Glutamatergic neuron (in vitro differentiated cells): ENCODE measurements at regions not wholly inside any gene's neighbourhood (a gene's known extent, or its start where the extent isn't known, plus 50 kb on each side); places are given as distances from the start of the nearest gene placed in this dataset.
A peak's percentile ranks its signal among the peaks of the same experiment; 100 is the strongest.
"Not testable (repeated sequence)": the region's sequence is repeated elsewhere in the genome, so short reads cannot be mapped to it uniquely, and the experiment has no call there.

Experiments
- DNase-seq: peaks from one replicate; pipeline ENCODE4 v3.0.0; 2022
- H3K27ac Mint-ChIP-seq: one replicate; pipeline ENCODE4 v1.8.0; 2020; ENCODE audit warnings: mild to moderate bottlenecking, mixed read lengths, inconsistent platforms; ENCODE audit not compliant: unreplicated experiment
- H3K27me3 Mint-ChIP-seq: one replicate; pipeline ENCODE4 v1.8.0; 2020; ENCODE audit warnings: mild to moderate bottlenecking, moderate library complexity, mixed read lengths, inconsistent platforms; ENCODE audit not compliant: unreplicated experiment
- H3K36me3 Mint-ChIP-seq: one replicate; pipeline ENCODE4 v1.8.0; 2020; ENCODE audit warnings: mild to moderate bottlenecking, mixed read lengths, inconsistent platforms; ENCODE audit not compliant: unreplicated experiment
- H3K4me1 Mint-ChIP-seq: one replicate; pipeline ENCODE4 v1.8.0; 2020; ENCODE audit warnings: mild to moderate bottlenecking, low read depth, mixed read lengths, inconsistent platforms; ENCODE audit not compliant: unreplicated experiment
- H3K4me3 Mint-ChIP-seq: one replicate; pipeline ENCODE4 v1.8.0; 2020; ENCODE audit warnings: mild to moderate bottlenecking, mixed read lengths, inconsistent platforms; ENCODE audit not compliant: unreplicated experiment
- H3K9me3 Mint-ChIP-seq: one replicate; pipeline ENCODE4 v1.8.0; 2020; ENCODE audit warnings: mild to moderate bottlenecking, moderate library complexity, mixed read lengths, inconsistent platforms; ENCODE audit not compliant: unreplicated experiment
- CTCF ChIP-seq: fragments of 200-600 bp; sonication (generic); IDR thresholded peaks from one replicate; pipeline ENCODE4 v1.5.0; 2021; ENCODE audit not compliant: partially characterized antibody, unreplicated experiment

GRCh38 chr13:62721893-62722292 lies 1306.2 kb upstream of the PCDH20 start:
- TF ChIP-seq CTCF, result no peak

GRCh38 chr13:62711948-62712347 lies 1296.3 kb upstream of the PCDH20 start:
- Mint-ChIP-seq H3K27ac (peak overlapping the region; percentile 46), H3K4me1 (peaks cover 29% of the 10 kb centered on the region)
- not testable (repeated sequence) for H3K36me3 Mint-ChIP-seq, DNase-seq, H3K9me3 Mint-ChIP-seq, H3K27me3 Mint-ChIP-seq, H3K4me3 Mint-ChIP-seq

More at GRCh38 chr13:62721893-62722292, 1306.2 kb upstream of the PCDH20 start:
- no peak overlapping the region for H3K27ac Mint-ChIP-seq
- DNase-seq, result no peak
- peaks cover 15% of the 10 kb centered on the region for H3K4me1 Mint-ChIP-seq
- peaks cover 5% of the 10 kb centered on the region for H3K9me3 Mint-ChIP-seq
- no peak overlapping the region for H3K4me3 Mint-ChIP-seq
- H3K36me3 Mint-ChIP-seq, result no peaks in the 10 kb centered on the region
- H3K27me3 Mint-ChIP-seq, result peaks cover 2% of the 10 kb centered on the region

- TF ChIP-seq CTCF, result no peak
- peaks cover 34% of the 10 kb centered on the region for H3K4me1 Mint-ChIP-seq
- peak overlapping the region; percentile 88 for H3K27ac Mint-ChIP-seq
- peaks cover 8% of the 10 kb centered on the region for H3K9me3 Mint-ChIP-seq
- no peaks in the 10 kb centered on the region for H3K27me3 Mint-ChIP-seq
- no peaks in the 10 kb centered on the region for H3K36me3 Mint-ChIP-seq
- DNase-seq, result no peak
- no peak overlapping the region for H3K4me3 Mint-ChIP-seq
Measured at GRCh38 chr13:62710787-62711186, 1295.1 kb upstream of the PCDH20 start.

- Mint-ChIP-seq H3K4me1 (peaks cover 38% of the 10 kb centered on the region), H3K4me3 (no peak overlapping the region), H3K9me3 (peaks cover 5% of the 10 kb centered on the region), H3K27me3 (no peaks in the 10 kb centered on the region), H3K27ac (peak overlapping the region; percentile 59), H3K36me3 (no peaks in the 10 kb centered on the region)
- DNase-seq, result no peak
- TF ChIP-seq CTCF, result no peak
Measured at GRCh38 chr13:62706048-62706447, 1290.4 kb upstream of the PCDH20 start.

- no peak for TF ChIP-seq CTCF
- H3K4me3 Mint-ChIP-seq, result peak overlapping the region; percentile 42
- no peaks in the 10 kb centered on the region for H3K27me3 Mint-ChIP-seq
- H3K4me1 Mint-ChIP-seq, result peaks cover 30% of the 10 kb centered on the region
- peak overlapping the region; percentile 81 for H3K27ac Mint-ChIP-seq
- no peak for DNase-seq
- no peaks in the 10 kb centered on the region for H3K36me3 Mint-ChIP-seq
- H3K9me3 Mint-ChIP-seq, result peaks cover 3% of the 10 kb centered on the region
Measured at GRCh38 chr13:62704875-62705274, 1289.2 kb upstream of the PCDH20 start.

GRCh38 chr13:62702502-62702901 lies 1286.9 kb upstream of the PCDH20 start:
- H3K27ac Mint-ChIP-seq, result no peak overlapping the region

More at GRCh38 chr13:62702502-62702901, 1286.9 kb upstream of the PCDH20 start:
- DNase-seq, result no peak
- peaks cover 2% of the 10 kb centered on the region for H3K9me3 Mint-ChIP-seq
- no peak overlapping the region for H3K4me3 Mint-ChIP-seq
- H3K4me1 Mint-ChIP-seq, result peaks cover 28% of the 10 kb centered on the region
- no peaks in the 10 kb centered on the region for H3K27me3 Mint-ChIP-seq
- no peaks in the 10 kb centered on the region for H3K36me3 Mint-ChIP-seq
- TF ChIP-seq CTCF, result no peak
